IMR-90 (cell line): ENCODE measurements at regions not wholly inside any gene's neighbourhood (a gene's known extent, or its start where the extent isn't known, plus 50 kb on each side); places are given as distances from the start of the nearest gene placed in this dataset.

Experiments
- ATAC-seq: fragments of 200-7000 bp; cut with Tn5 transposase; 2 replicates; pipeline ENCODE4 v1.9.1; 2020; ENCODE audit warnings: low read depth, mild to moderate bottlenecking, moderate library complexity
- BruUV-seq: library from RNA; stranded (reverse); fragments of 400-500 nt; replicated peaks from 2 replicates; lab custom pipeline; 2021; lab: Mats Ljungman, UMichigan
- CTCF ChIA-PET: fragments of 300-600 bp; formaldehyde crosslinking; extraction: SDS; loops from one replicate; lab custom pipeline; 2021; ENCODE audit warnings: antibody characterized with exemption; lab: Yijun Ruan, JAX
- POLR2A ChIA-PET: fragments of 300-600 bp; sonication (Branson Sonifier 250); formaldehyde crosslinking; loops from one replicate; lab custom pipeline; 2022; ENCODE audit warnings: antibody characterized with exemption; ENCODE audit not compliant: unreplicated experiment; lab: Charles Lee
- DNase-seq: peaks from one replicate; pipeline ENCODE4 v3.0.0; 2013
- H2AFZ ChIP-seq: replicated peaks from 2 replicates; pipeline ENCODE3; 2013; ENCODE audit warnings: low read length, mild to moderate bottlenecking; ENCODE audit not compliant: poor library complexity
- H2AK5ac ChIP-seq: 2 replicates; pipeline ENCODE4 v1.6.1; 2013; ENCODE audit warnings: low read depth, low read length, inconsistent platforms
- H2AK9ac ChIP-seq: replicated peaks from 2 replicates; pipeline ENCODE3; 2013; ENCODE audit warnings: mild to moderate bottlenecking, low read depth, low read length, moderate library complexity; ENCODE audit not compliant: poor library complexity
- H2BK120ac ChIP-seq: 2 replicates; pipeline ENCODE4 v1.6.1; 2013; ENCODE audit warnings: low read depth, low read length, inconsistent platforms
- H2BK15ac ChIP-seq: 3 replicates; pipeline ENCODE4 v1.6.1; 2013; ENCODE audit warnings: low read depth, low read length, inconsistent platforms
- H2BK20ac ChIP-seq: 2 replicates; pipeline ENCODE4 v1.6.1; 2013; ENCODE audit warnings: low read depth, mild to moderate bottlenecking, inconsistent platforms, low read length, moderate library complexity
- H2BK5ac ChIP-seq: 2 replicates; pipeline ENCODE4 v1.6.1; 2013; ENCODE audit warnings: mild to moderate bottlenecking, low read depth, low read length, inconsistent platforms; ENCODE audit not compliant: poor library complexity, severe bottlenecking
- H3K14ac ChIP-seq: replicated peaks from 2 replicates; pipeline ENCODE4 v1.6.1; 2013; ENCODE audit warnings: low read depth, low read length, inconsistent platforms
- H3K18ac ChIP-seq: 2 replicates; pipeline ENCODE4 v1.6.1; 2013; ENCODE audit warnings: low read depth, low read length, control low read depth
- H3K23ac ChIP-seq: 2 replicates; pipeline ENCODE4 v1.6.1; 2013; ENCODE audit warnings: low read depth, low read length, inconsistent platforms
- H3K27ac ChIP-seq: 2 replicates; pipeline ENCODE4 v1.5.1; 2013; ENCODE audit warnings: mild to moderate bottlenecking, control low read depth, low read length; ENCODE audit not compliant: insufficient read depth
- H3K27me3 ChIP-seq: 2 replicates; pipeline ENCODE4 v1.6.1; 2013; ENCODE audit warnings: low read length; ENCODE audit not compliant: control insufficient read depth, insufficient read depth
- H3K36me3 ChIP-seq: 2 replicates; pipeline ENCODE4 v1.6.1; 2013; ENCODE audit warnings: low read length, mixed read lengths; ENCODE audit not compliant: control insufficient read depth, insufficient read depth
- H3K4ac ChIP-seq: 2 replicates; pipeline ENCODE4 v1.6.1; 2013; ENCODE audit warnings: low read depth, low read length, inconsistent platforms
- H3K4me1 ChIP-seq: 2 replicates; pipeline ENCODE4 v1.6.1; 2013; ENCODE audit warnings: low read length, mixed read lengths; ENCODE audit not compliant: control insufficient read depth, insufficient read depth
- H3K4me2 ChIP-seq: 2 replicates; pipeline ENCODE4 v1.6.1; 2013; ENCODE audit warnings: low read depth, mild to moderate bottlenecking, control low read depth, low read length, moderate library complexity
- H3K4me3 ChIP-seq: 2 replicates; pipeline ENCODE4 v1.5.1; 2013; ENCODE audit warnings: low read depth, mild to moderate bottlenecking, control low read depth, low read length, moderate library complexity; ENCODE audit not compliant: insufficient read depth
- H3K56ac ChIP-seq: 2 replicates; pipeline ENCODE4 v1.6.1; 2013; ENCODE audit warnings: low read length, inconsistent platforms; ENCODE audit not compliant: insufficient read depth; ENCODE audit errors: extremely low read depth
- H3K79me1 ChIP-seq, 2 experiments: 2 replicates each; pipeline ENCODE4 v1.6.1; 2013; ENCODE audit warnings: low read length in 2 of 2, inconsistent platforms in 1 of 2, low read depth in 1 of 2
- H3K9ac ChIP-seq: 2 replicates; pipeline ENCODE4 v1.6.1; 2013; ENCODE audit warnings: low read depth, low read length, control low read depth
- H3K9me1 ChIP-seq: 2 replicates; pipeline ENCODE4 v1.6.1; 2013; ENCODE audit warnings: low read length, inconsistent platforms; ENCODE audit not compliant: insufficient read depth
- H3K9me3 ChIP-seq: 2 replicates; pipeline ENCODE4 v1.6.1; 2013; ENCODE audit warnings: low read length; ENCODE audit not compliant: control insufficient read depth, insufficient read depth
- H4K20me1 ChIP-seq: 2 replicates; pipeline ENCODE4 v1.6.1; 2013; ENCODE audit warnings: low read length, inconsistent platforms; ENCODE audit not compliant: insufficient read depth
- H4K5ac ChIP-seq: 2 replicates; pipeline ENCODE4 v1.6.1; 2013; ENCODE audit warnings: mild to moderate bottlenecking, low read depth, low read length, control low read depth
- H4K8ac ChIP-seq, 2 experiments: 2 replicates each; pipeline ENCODE4 v1.6.1; 2013; ENCODE audit warnings: low read depth in 2 of 2, low read length in 2 of 2, control low read depth in 1 of 2, inconsistent platforms in 1 of 2
- H4K91ac ChIP-seq: 2 replicates; pipeline ENCODE4 v1.6.1; 2013; ENCODE audit warnings: low read depth, low read length, inconsistent platforms; ENCODE audit not compliant: insufficient read depth
- BHLHE40 ChIP-seq: fragments of 150-350 bp; IDR thresholded peaks from 2 replicates; pipeline ENCODE4 v1.6.1; 2016; ENCODE audit warnings: mild to moderate bottlenecking, low read depth, low read length
- CEBPB ChIP-seq: IDR thresholded peaks from 2 replicates; pipeline ENCODE4 v1.6.1; 2012; ENCODE audit warnings: low read depth, low read length, improper control_type of control experiment
- CHD1 ChIP-seq: IDR thresholded peaks from 2 replicates; pipeline ENCODE4 v1.6.1; 2012; ENCODE audit warnings: low read depth, low read length, improper control_type of control experiment
- FOS ChIP-seq: fragments of 150-350 bp; IDR thresholded peaks from 2 replicates; pipeline ENCODE4 v1.6.1; 2016; ENCODE audit warnings: low read depth, low read length
- MAZ ChIP-seq: IDR thresholded peaks from 2 replicates; pipeline ENCODE4 v1.6.1; 2012; ENCODE audit warnings: low read depth, mild to moderate bottlenecking, low read length, improper control_type of control experiment, moderate library complexity, borderline replicate concordance
- MXI1 ChIP-seq: IDR thresholded peaks from 2 replicates; pipeline ENCODE4 v1.6.1; 2012; ENCODE audit warnings: low read depth, mild to moderate bottlenecking, low read length, moderate library complexity, borderline replicate concordance
- POLR2A ChIP-seq: IDR thresholded peaks from 2 replicates; pipeline ENCODE4 v1.6.1; 2012; ENCODE audit warnings: mild to moderate bottlenecking, low read depth, low read length
- RAD21 ChIP-seq: IDR thresholded peaks from 2 replicates; pipeline ENCODE4 v1.6.1; 2012; ENCODE audit warnings: low read length, improper control_type of control experiment
- RFX5 ChIP-seq: IDR thresholded peaks from 2 replicates; pipeline ENCODE4 v1.8.0; 2012; ENCODE audit warnings: low read depth, mild to moderate bottlenecking, low read length, moderate library complexity
- WGBS, 2 experiments: methylation state at CpG; one replicate each; pipeline versions ENCODE4 v1.1.5 to v1.1.7; 2013; ENCODE audit warnings: missing lambda C conversion rate in 2 of 2; ENCODE audit not compliant: insufficient read length in 1 of 2; ENCODE audit errors: extremely low coverage in 2 of 2; 5-methylcytosine and 5-hydroxymethylcytosine counted together
- dilution Hi-C: fragments of 300-500 bp; cut with HindIII; formaldehyde crosslinking; loops from one replicate; pipeline ENCODE4 v1.14.3; 2018; ENCODE audit warnings: low sequenced_read_pairs; ENCODE audit not compliant: unreplicated experiment
- in situ Hi-C: fragments of 300-500 bp; cut with MboI; formaldehyde crosslinking; loops from 3 replicates; pipeline ENCODE4 v1.14.3; 2019; ENCODE audit warnings: low sequenced_read_pairs, inconsistent platforms, mixed read lengths
- intact Hi-C: fragments of 100-400 bp; cut with micrococcal nuclease; formaldehyde crosslinking; loops from 2 replicates; pipeline ENCODE4 v1.10.0; 2022
- TF ChIP-seq, protein P1 (sequence below): fragments of 150-350 bp; IDR thresholded peaks from 2 replicates; pipeline ENCODE4 v1.6.1; 2017; ENCODE audit warnings: mild to moderate bottlenecking, antibody characterized with exemption, low read length, low read depth

- Histone ChIP-seq H3K23ac (no peak overlapping the region), H3K9ac (no peak overlapping the region), H3K4me2 (no peak overlapping the region), H3K36me3 (no peaks in the 10 kb centered on the region), H2BK20ac (no peak overlapping the region), H3K9me1 (no peaks in the 10 kb centered on the region), H3K9me3 (peaks cover 5% of the 10 kb centered on the region), H2AFZ (no peak overlapping the region), H2BK5ac (no peak overlapping the region), H2AK9ac (no peak overlapping the region), H3K4me1 (no peaks in the 10 kb centered on the region), H4K91ac (no peak overlapping the region), H2BK120ac (no peak overlapping the region), H3K56ac (no peak overlapping the region), H3K27ac (no peak overlapping the region), H3K18ac (no peak overlapping the region), H2BK15ac (no peak overlapping the region), H4K8ac (no peak overlapping the region), H3K4ac (no peak overlapping the region), H3K27me3 (no peaks in the 10 kb centered on the region), H3K79me1 (no peaks in the 10 kb centered on the region), H3K4me3 (no peak overlapping the region), H3K14ac (no peak overlapping the region), H2AK5ac (no peak overlapping the region), H4K5ac (no peak overlapping the region), H4K20me1 (no peaks in the 10 kb centered on the region)
- DNase-seq (no peak), ATAC-seq (no peak)
- in situ Hi-C loops, result no loop called here
- TF ChIP-seq RAD21 (no peak), CHD1 (no peak), RFX5 (no peak), MAZ (no peak), BHLHE40 (no peak), FOS (no peak), MXI1 (no peak), POLR2A (no peak), CEBPB (no peak)
- TF ChIP-seq, protein P1, sequence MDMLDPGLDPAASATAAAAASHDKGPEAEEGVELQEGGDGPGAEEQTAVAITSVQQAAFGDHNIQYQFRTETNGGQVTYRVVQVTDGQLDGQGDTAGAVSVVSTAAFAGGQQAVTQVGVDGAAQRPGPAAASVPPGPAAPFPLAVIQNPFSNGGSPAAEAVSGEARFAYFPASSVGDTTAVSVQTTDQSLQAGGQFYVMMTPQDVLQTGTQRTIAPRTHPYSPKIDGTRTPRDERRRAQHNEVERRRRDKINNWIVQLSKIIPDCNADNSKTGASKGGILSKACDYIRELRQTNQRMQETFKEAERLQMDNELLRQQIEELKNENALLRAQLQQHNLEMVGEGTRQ, result no peak
- BruUV-seq, result no TSS peak
- no CpG with 5 or more reads among the region's 1 CpG for WGBS, 2 experiments
- ChIA-PET CTCF (no interaction called here), POLR2A (no interaction called here)
- dilution Hi-C loops, result no loop called here
- intact Hi-C loops, result no loop called here
These were observed 426.4 kb upstream of the CITED2 start for GRCh38 chr6:139800837-139801236.
